Keratinocyte (primary cell): ENCODE measurements at regions not wholly inside any gene's neighbourhood (a gene's known extent, or its start where the extent isn't known, plus 50 kb on each side); places are given as distances from the start of the nearest gene placed in this dataset.
"Not testable (repeated sequence)": the region's sequence is repeated elsewhere in the genome, so short reads cannot be mapped to it uniquely, and the experiment has no call there.

Experiments
- DNase-seq: peaks from one replicate; pipeline ENCODE4 v3.0.0-alpha.2; 2011; ENCODE audit warnings: low read depth, missing footprints, low spot score
- FAIRE-seq: peaks from 2 replicates; lab custom pipeline; 2011; peaks lifted over from hg19 to GRCh38; lab: Jason Lieb, UNC
- H2AFZ ChIP-seq: 2 replicates; pipeline ENCODE4 v1.6.0; 2012; ENCODE audit warnings: low read length, control low read depth, inconsistent platforms; ENCODE audit not compliant: control insufficient read depth
- H3K27ac ChIP-seq: 2 replicates; pipeline ENCODE4 v1.5.1; 2011; ENCODE audit warnings: low read length; ENCODE audit not compliant: control insufficient read depth, insufficient read depth
- H3K27me3 ChIP-seq: 3 replicates; pipeline ENCODE4 v1.6.0; 2011; ENCODE audit warnings: low read length; ENCODE audit not compliant: control insufficient read depth, insufficient read depth; ENCODE audit errors: extremely low read depth
- H3K36me3 ChIP-seq, 2 experiments: 2 replicates in 1 of 2; 3 replicates in 1 of 2; pipeline ENCODE4 v1.5.1; 2011; ENCODE audit warnings: low read length in 2 of 2, mild to moderate bottlenecking in 1 of 2; ENCODE audit not compliant: control insufficient read depth in 2 of 2, insufficient read depth in 2 of 2; ENCODE audit errors: extremely low read depth in 1 of 2
- H3K4me1 ChIP-seq: 3 replicates; pipeline ENCODE4 v1.5.1; 2011; ENCODE audit warnings: low read length; ENCODE audit not compliant: control insufficient read depth, insufficient read depth; ENCODE audit errors: extremely low read depth
- H3K4me2 ChIP-seq: 3 replicates; pipeline ENCODE4 v1.6.0; 2011; ENCODE audit warnings: low read depth, low read length; ENCODE audit not compliant: control insufficient read depth, insufficient read depth; ENCODE audit errors: extremely low read depth
- H3K4me3 ChIP-seq, 3 experiments: fragments of 200-600 bp in 1 of 3; sonication (generic) in 1 of 3; 2 replicates in 2 of 3; 3 replicates in 1 of 3; pipeline ENCODE4 v1.5.1; 2011 to 2016; ENCODE audit warnings: low read length in 3 of 3, mild to moderate bottlenecking in 3 of 3, control low read depth in 2 of 3, inconsistent platforms in 1 of 3, low read depth in 1 of 3, mixed read lengths in 1 of 3, mixed run types in 1 of 3, moderate library complexity in 1 of 3; ENCODE audit not compliant: control insufficient read depth in 2 of 3, insufficient read depth in 2 of 3; ENCODE audit errors: extremely low read depth in 1 of 3
- H3K79me2 ChIP-seq: 2 replicates; pipeline ENCODE4 v1.6.0; 2012; ENCODE audit warnings: low read length; ENCODE audit not compliant: control insufficient read depth, insufficient read depth
- H3K9ac ChIP-seq: 3 replicates; pipeline ENCODE4 v1.6.0; 2011; ENCODE audit warnings: low read length; ENCODE audit not compliant: control insufficient read depth, insufficient read depth; ENCODE audit errors: extremely low read depth
- H3K9me1 ChIP-seq: 3 replicates; pipeline ENCODE4 v1.6.0; 2011; ENCODE audit warnings: low read length; ENCODE audit not compliant: control insufficient read depth, insufficient read depth; ENCODE audit errors: extremely low read depth
- H3K9me3 ChIP-seq: 2 replicates; pipeline ENCODE4 v1.5.1; 2012; ENCODE audit warnings: low read depth, low read length; ENCODE audit not compliant: control insufficient read depth
- H4K20me1 ChIP-seq: 3 replicates; pipeline ENCODE4 v1.6.0; 2011; ENCODE audit warnings: low read length; ENCODE audit not compliant: control insufficient read depth, insufficient read depth; ENCODE audit errors: extremely low read depth
- EZH2 ChIP-seq: IDR thresholded peaks from one replicate; pipeline ENCODE4 v1.6.1; 2012; ENCODE audit warnings: inconsistent platforms, mild to moderate bottlenecking, low read length, moderate library complexity
- dilution Hi-C: fragments of 300-500 bp; cut with MboI; formaldehyde crosslinking; loops from one replicate; pipeline ENCODE4 v1.7.0; 2020; ENCODE audit warnings: low sequenced_read_pairs; ENCODE audit not compliant: extremely low pct_ligation_motif_present
- TF ChIP-seq, protein P1 (sequence below), 3 experiments: IDR thresholded peaks in 1 of 3; conservative IDR thresholded peaks in 1 of 3; optimal IDR thresholded peaks in 1 of 3; 2 replicates in 2 of 3; 3 replicates in 1 of 3; pipeline versions ENCODE3 to v1.5.1; 2011; ENCODE audit warnings: low read length in 3 of 3, mild to moderate bottlenecking in 3 of 3, moderate library complexity in 2 of 3, control low read depth in 1 of 3, inconsistent platforms in 1 of 3; ENCODE audit not compliant: insufficient read depth in 2 of 3; ENCODE audit errors: extremely low read depth in 1 of 3

DNA sequence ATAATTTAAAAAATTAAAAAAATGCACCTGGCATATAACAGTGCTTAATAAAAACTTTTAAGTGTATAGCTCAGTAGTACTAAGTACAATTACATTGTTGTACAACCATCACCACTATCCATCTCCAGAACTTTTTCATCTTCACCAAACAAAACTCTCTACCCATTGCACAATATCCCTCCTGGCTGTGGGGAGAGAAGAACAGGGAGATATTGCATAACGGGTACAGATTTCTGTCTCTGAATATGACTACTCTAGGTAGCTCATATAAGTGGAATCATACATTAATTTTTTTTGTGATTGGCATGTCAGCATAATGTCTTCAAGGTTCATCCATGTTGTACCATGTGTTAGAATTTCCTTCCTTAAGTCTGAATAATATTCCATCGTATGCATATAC lies 91.0 kb upstream of the PLAAT1 start:
- Histone ChIP-seq H3K9ac (no peak overlapping the region), H3K27me3 (no peaks in the 10 kb centered on the region), H3K79me2 (no peaks in the 10 kb centered on the region), H3K9me3 (no peaks in the 10 kb centered on the region), H4K20me1 (no peaks in the 10 kb centered on the region), H3K4me1 (no peaks in the 10 kb centered on the region), H3K9me1 (no peaks in the 10 kb centered on the region), H3K27ac (no peak overlapping the region), H2AFZ (no peak overlapping the region), H3K4me2 (no peak overlapping the region), H3K4me3 (no peak overlapping the region), H3K36me3 (no peaks in the 10 kb centered on the region)
- TF ChIP-seq EZH2, result no peak
- TF ChIP-seq, protein P1, sequence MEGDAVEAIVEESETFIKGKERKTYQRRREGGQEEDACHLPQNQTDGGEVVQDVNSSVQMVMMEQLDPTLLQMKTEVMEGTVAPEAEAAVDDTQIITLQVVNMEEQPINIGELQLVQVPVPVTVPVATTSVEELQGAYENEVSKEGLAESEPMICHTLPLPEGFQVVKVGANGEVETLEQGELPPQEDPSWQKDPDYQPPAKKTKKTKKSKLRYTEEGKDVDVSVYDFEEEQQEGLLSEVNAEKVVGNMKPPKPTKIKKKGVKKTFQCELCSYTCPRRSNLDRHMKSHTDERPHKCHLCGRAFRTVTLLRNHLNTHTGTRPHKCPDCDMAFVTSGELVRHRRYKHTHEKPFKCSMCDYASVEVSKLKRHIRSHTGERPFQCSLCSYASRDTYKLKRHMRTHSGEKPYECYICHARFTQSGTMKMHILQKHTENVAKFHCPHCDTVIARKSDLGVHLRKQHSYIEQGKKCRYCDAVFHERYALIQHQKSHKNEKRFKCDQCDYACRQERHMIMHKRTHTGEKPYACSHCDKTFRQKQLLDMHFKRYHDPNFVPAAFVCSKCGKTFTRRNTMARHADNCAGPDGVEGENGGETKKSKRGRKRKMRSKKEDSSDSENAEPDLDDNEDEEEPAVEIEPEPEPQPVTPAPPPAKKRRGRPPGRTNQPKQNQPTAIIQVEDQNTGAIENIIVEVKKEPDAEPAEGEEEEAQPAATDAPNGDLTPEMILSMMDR (optimal IDR thresholded peaks at IDR 0.05 in 1 of 3, IDR thresholded peaks at IDR 0.05 in 1 of 3, conservative IDR thresholded peaks at IDR 0.05 in 1 of 3; ENCODE audit: extremely low read depth in 1 of 3, insufficient read depth in 2 of 3, low read length in 3 of 3), result no peak
- FAIRE-seq (no peak), DNase-seq (no peak)
- dilution Hi-C loops, result no loop called here

- H3K4me3 ChIP-seq, FAIRE-seq, H3K27me3 ChIP-seq, H3K9ac ChIP-seq, H3K79me2 ChIP-seq, DNase-seq, dilution Hi-C loops, H3K9me3 ChIP-seq, H3K4me1 ChIP-seq, H3K36me3 ChIP-seq, H3K9me1 ChIP-seq, H3K4me2 ChIP-seq, H4K20me1 ChIP-seq, H2AFZ ChIP-seq, H3K27ac ChIP-seq: not testable (repeated sequence)
Observed at GRCh38 chr3:193155044-193155781, 85.8 kb upstream of the PLAAT1 start.

- H3K27me3 ChIP-seq, result no peaks in the 10 kb centered on the region
- no peak for FAIRE-seq
- H3K4me3 ChIP-seq, result no peak overlapping the region
- H3K4me1 ChIP-seq, result no peaks in the 10 kb centered on the region
- no peak overlapping the region for H3K27ac ChIP-seq
- H4K20me1 ChIP-seq, result no peaks in the 10 kb centered on the region
- no peak for TF ChIP-seq EZH2
- TF ChIP-seq, protein P1 (optimal IDR thresholded peaks at IDR 0.05 in 1 of 3, IDR thresholded peaks at IDR 0.05 in 1 of 3, conservative IDR thresholded peaks at IDR 0.05 in 1 of 3; ENCODE audit: extremely low read depth in 1 of 3, insufficient read depth in 2 of 3, low read length in 3 of 3), result no peak
- H3K79me2 ChIP-seq, result no peaks in the 10 kb centered on the region
- dilution Hi-C loops, result no loop called here
- no peaks in the 10 kb centered on the region for H3K9me3 ChIP-seq
- DNase-seq, result no peak
- no peaks in the 10 kb centered on the region for H3K9me1 ChIP-seq
- no peak overlapping the region for H3K9ac ChIP-seq
- H3K36me3 ChIP-seq, result no peaks in the 10 kb centered on the region
- no peak overlapping the region for H3K4me2 ChIP-seq
- no peak overlapping the region for H2AFZ ChIP-seq
Observed at GRCh38 chr3:193157051-193157450, 84.0 kb upstream of the PLAAT1 start.
